ENCODE measurements at regions not wholly inside any gene's neighbourhood (a gene's known extent, or its start where the extent isn't known, plus 50 kb on each side); places are given as distances from the start of the nearest gene placed in this dataset.
A peak's percentile ranks its signal among the peaks of the same experiment; 100 is the strongest.
"Not testable (repeated sequence)": the region's sequence is repeated elsewhere in the genome, so short reads cannot be mapped to it uniquely, and the experiment has no call there.

GRCh38 chrX:124720532-124720931, 374.2 kb downstream of the SH2D1A start:
- no peak for DNase-seq

- DNase-seq: no peak
These were observed 379.1 kb downstream of the SH2D1A start for GRCh38 chrX:124725502-124725901.

- DNase-seq: no peak
These were observed 379.9 kb downstream of the SH2D1A start for GRCh38 chrX:124726292-124726691.

- DNase-seq: no peak
These were observed 380.5 kb downstream of the SH2D1A start for GRCh38 chrX:124726881-124727280.

GRCh38 chrX:124736553-124737270, 390.3 kb downstream of the SH2D1A start:
- DNase-seq: peak; percentile 50

- no peak for DNase-seq
These were observed 391.4 kb downstream of the SH2D1A start for GRCh38 chrX:124737771-124738170.

GRCh38 chrX:124747295-124747694, 400.9 kb downstream of the SH2D1A start:
- no peak for DNase-seq

GRCh38 chrX:124764354-124764753, 418.0 kb downstream of the SH2D1A start:
- DNase-seq: no peak

- no peak for DNase-seq
These were observed 422.8 kb downstream of the SH2D1A start for GRCh38 chrX:124769166-124769565.

GRCh38 chrX:124771292-124771691, 424.9 kb downstream of the SH2D1A start:
- no peak for DNase-seq

GRCh38 chrX:124788253-124788652, 441.9 kb downstream of the SH2D1A start:
- DNase-seq: not testable (repeated sequence)

GRCh38 chrX:124789874-124790273, 443.5 kb downstream of the SH2D1A start:
- not testable (repeated sequence) for DNase-seq

- no peak for DNase-seq
These were observed 445.2 kb downstream of the SH2D1A start for GRCh38 chrX:124791492-124792095.

- no peak for DNase-seq
These were observed 450.6 kb downstream of the SH2D1A start for GRCh38 chrX:124796989-124797388.

GRCh38 chrX:124804962-124805361, 458.6 kb downstream of the SH2D1A start:
- no peak for DNase-seq

GRCh38 chrX:124805486-124805885, 459.1 kb downstream of the SH2D1A start:
- no peak for DNase-seq

- DNase-seq: no peak
These were observed 467.7 kb downstream of the SH2D1A start for GRCh38 chrX:124814106-124814505.

GRCh38 chrX:124818033-124818432, 471.7 kb downstream of the SH2D1A start:
- no peak for DNase-seq

- DNase-seq: no peak
These were observed 472.4 kb downstream of the SH2D1A start for GRCh38 chrX:124818764-124819163.

GRCh38 chrX:124820738-124821137, 474.4 kb downstream of the SH2D1A start:
- DNase-seq: no peak

- no peak for DNase-seq
These were observed 481.0 kb downstream of the SH2D1A start for GRCh38 chrX:124827258-124827845.

- DNase-seq: no peak
These were observed 483.6 kb downstream of the SH2D1A start for GRCh38 chrX:124829930-124830329.

- DNase-seq: no peak
These were observed 482.9 kb upstream of the TEX13C start for GRCh38 chrX:124836786-124837185.

- DNase-seq: no peak
These were observed 477.5 kb upstream of the TEX13C start for GRCh38 chrX:124842205-124842604.

Data from CD4-positive, alpha-beta T cell treated with Interleukin-17A for 1 hour (primary cell).